8988T (cell line): ENCODE measurements at regions not wholly inside any gene's neighbourhood (a gene's known extent, or its start where the extent isn't known, plus 50 kb on each side); places are given as distances from the start of the nearest gene placed in this dataset.
"Not testable (repeated sequence)": the region's sequence is repeated elsewhere in the genome, so short reads cannot be mapped to it uniquely, and the experiment has no call there.

Experiments
- DNase-seq: peaks from one replicate; pipeline ENCODE4 v3.0.0; 2011

- DNase-seq, result no peak
Observed at GRCh38 chr18:1150344-1150743, 245.7 kb downstream of the ADCYAP1 start.

GRCh38 chr18:1152958-1153357 is 248.3 kb downstream of the ADCYAP1 start:
- DNase-seq, result not testable (repeated sequence)

DNA sequence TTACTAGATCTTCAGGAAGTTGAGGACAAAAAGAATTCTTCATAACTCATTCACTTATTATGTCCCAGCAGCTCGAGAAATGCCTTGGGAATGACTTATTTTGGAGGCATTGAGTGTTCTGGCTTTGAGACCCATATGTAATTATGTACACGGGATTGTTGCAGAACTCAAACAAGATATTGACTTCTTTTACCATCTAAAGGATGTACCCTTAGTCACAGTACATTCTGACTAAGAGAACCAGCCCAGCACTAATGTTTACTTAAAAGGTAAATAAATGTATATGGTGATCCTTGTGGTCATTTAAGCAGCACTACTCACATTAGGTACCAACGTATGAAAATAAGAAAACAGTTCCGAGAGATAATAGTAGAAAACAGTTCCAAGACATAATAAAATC is 268.9 kb downstream of the ADCYAP1 start:
- DNase-seq, result no peak

DNA sequence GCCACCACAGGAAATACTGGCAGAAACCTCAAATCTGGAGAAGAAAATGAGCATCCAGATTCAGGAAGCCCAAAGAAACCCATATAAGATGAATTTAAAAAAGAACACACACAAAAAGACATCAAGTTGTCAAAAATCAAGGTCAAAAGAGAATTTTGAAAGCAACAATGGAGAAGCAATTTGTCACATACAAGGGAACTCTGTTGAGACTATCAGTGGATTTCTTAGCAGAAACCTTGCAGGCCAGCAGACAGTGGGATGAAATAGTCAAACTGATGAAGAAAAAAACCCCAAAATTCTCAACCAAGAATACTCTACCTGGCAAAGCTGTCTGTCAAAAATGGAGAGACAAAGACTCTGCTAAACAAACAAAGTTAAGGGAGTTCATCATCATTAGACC is 272.6 kb downstream of the ADCYAP1 start:
- DNase-seq, result no peak

GRCh38 chr18:1191341-1191740 is 286.7 kb downstream of the ADCYAP1 start:
- no peak for DNase-seq

DNA sequence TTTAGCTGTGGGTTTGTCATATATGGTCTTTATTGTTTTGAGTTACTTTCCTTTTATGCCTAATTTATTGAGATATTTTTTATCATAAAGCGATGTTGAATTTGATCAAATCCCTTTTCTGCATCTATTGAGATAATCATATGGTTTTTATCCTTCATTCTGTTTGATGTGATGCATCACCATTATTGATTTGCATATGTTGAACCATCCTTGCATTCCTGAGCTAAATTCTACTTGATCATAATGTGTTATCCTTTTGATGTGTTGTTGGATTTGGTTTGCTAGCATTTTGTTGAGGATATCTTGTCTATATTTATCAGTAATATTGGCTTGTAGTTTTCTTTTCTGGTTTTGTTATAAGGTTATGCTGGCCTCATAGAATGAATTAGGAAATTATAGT is 308.5 kb downstream of the ADCYAP1 start:
- no peak for DNase-seq

DNA sequence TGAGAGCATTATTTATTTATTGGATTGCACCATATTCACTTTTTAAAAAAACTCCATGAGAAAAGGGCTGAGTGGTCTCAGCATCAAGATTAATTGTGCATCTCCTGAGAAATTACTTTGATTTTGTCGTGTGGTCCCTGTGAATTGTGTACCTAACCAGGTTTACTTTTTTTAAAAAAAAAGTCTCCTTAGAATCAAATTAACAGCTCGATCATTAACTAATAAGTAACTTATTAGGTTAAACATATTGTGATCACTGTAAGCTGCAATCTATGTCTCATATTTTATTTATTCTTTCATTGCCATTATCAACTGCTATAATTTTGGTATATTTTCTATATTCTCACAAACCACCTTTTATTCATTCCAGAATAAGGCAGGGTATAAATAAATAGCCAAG is 318.2 kb downstream of the ADCYAP1 start:
- no peak for DNase-seq

DNA sequence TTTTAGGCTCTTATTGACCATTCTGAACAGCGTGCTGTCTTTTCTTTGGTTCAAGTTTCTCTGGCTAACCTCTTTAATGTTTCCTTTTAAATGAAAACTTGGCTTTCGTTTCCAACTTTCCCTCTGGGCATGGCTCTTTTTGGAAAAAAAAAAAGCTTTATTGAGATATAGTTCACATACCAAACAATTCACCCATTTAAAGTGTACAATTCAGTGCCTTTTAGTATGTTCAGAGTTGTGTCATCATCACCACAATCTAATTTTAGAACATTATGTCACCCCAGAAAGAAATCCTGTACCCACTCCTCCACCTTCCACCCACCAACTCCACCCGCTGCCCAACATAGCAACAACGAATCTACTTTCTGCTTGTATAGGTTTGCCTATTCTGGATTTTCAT is 322.4 kb downstream of the ADCYAP1 start:
- DNase-seq, result no peak

DNA sequence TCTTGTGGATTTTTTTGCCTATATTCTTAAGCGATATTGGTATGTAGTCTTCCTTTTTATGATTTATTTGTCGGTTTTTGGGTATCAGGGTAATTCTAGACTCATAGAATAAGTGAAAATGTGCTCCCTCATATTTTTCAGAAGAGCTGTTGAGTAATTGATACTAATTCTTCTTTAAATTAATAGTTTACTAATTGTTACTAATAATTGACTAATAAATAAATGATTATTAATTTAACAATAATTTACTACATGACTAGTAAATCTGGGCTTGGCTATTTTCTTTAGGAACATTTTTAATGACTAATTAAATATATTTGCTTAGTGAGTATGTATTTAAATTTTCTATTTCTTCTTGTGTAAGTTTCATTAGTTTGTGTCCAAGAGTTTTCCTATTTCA is 325.0 kb downstream of the ADCYAP1 start:
- DNase-seq, result no peak

- DNase-seq, result no peak
Observed at GRCh38 chr18:1232867-1233266, 328.2 kb downstream of the ADCYAP1 start.

DNA sequence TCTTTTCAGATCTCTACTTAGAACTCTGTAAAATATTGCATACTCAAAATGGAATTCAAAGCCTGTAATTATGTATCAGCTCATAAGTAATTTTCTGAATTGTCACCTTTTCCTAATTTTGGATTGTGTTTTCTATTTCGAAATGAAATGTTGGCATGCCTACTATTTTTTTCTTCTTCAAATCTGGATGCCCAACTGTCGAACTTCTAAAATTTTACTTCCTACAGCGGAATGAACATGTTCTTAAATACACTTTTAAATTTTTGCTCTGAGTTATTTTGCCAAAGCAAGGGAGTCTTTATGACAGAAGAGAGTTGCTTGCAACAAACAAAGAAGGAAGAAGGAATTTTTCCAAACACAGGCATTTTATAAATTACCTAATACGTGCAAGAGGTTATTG is 336.0 kb downstream of the ADCYAP1 start:
- DNase-seq, result no peak

GRCh38 chr18:1244397-1245122 is 339.9 kb downstream of the ADCYAP1 start:
- DNase-seq, result no peak

GRCh38 chr18:1246827-1247226 is 342.2 kb downstream of the ADCYAP1 start:
- DNase-seq, result no peak

DNA sequence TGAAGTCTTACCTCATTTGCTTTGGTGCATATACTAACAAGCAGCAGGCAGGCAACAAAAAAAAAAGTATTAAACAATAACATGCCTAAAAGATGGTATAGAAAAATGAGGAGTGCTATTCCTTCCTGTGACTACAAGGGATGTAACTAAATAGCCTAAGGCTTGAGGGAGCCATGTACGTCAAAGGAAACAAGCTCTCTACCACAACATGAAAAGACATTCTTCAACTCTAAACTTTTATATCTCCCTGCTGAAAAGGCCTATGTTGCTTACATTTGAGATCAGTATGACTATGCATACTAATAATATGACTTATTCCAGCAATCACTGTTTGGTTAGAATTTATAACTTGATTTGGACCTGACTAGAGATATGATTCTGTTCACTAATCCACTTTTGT is 347.9 kb downstream of the ADCYAP1 start:
- no peak for DNase-seq

DNA sequence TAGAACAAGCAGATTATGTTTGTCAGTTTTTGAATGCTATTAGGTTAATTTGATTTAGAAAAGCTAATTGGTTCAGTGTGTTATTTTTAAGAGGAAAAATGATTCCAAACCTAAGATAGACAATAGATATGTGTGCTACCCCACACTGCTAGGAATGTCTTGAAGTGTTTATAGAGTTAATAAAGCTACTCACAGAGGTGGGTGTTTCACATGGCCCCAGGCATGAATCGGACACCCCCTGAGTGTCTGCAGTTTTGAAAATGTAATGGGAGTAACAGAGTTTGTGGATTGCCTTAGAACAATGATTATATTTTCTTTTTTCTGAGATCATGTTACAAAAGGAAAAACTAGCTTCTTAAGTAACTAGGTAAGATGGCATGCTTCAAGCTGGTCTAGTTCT is 348.3 kb downstream of the ADCYAP1 start:
- DNase-seq, result no peak

GRCh38 chr18:1253827-1254226 is 349.2 kb downstream of the ADCYAP1 start:
- DNase-seq, result no peak

- no peak for DNase-seq
Observed at GRCh38 chr18:1261054-1261453, 356.4 kb downstream of the ADCYAP1 start.

DNA sequence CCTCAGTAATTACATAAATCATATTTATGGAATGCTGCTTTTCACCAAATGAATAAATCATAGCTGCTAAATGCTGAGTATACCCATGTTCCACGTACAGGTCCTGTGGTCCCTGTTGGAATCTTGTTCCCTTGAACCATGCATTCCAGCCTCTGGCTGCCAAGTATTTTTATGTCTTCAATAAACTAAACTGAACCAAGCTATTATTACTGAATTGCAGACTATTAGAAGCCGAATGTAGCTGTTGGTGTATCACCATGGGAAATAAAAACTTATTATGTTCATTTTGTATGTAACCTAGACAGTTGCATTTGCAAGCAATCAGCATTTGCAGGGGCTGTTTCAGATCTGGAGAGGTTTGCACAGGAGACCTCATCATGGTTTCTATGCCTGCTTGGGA is 362.4 kb downstream of the ADCYAP1 start:
- no peak for DNase-seq

- DNase-seq, result no peak
Observed at GRCh38 chr18:1270081-1270480, 365.4 kb downstream of the ADCYAP1 start.

DNA sequence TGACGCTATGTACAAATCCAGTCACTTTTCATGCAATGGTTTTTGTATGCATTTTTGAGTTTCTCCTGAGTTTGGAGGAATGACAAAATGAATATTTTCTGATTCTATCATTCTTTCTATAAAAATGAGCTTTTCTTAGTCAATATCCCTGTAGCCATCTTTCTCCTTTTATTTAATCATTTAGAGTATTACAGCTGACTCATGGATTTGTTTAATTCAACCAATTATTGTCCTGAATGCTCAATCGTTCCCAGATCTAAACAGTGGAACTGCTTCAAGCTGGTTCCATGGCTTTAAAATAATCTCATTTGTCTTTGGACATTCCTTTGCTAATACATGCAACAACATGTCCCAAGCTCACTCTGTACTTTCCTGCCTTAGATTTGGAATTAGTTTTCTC is 368.8 kb downstream of the ADCYAP1 start:
- DNase-seq, result no peak

GRCh38 chr18:1292167-1292566 is 387.5 kb downstream of the ADCYAP1 start:
- DNase-seq, result no peak

- no peak for DNase-seq
Observed at GRCh38 chr18:1294229-1294628, 389.6 kb downstream of the ADCYAP1 start.

GRCh38 chr18:1296237-1296636 is 391.6 kb downstream of the ADCYAP1 start:
- no peak for DNase-seq

GRCh38 chr18:1302861-1303260 is 398.2 kb downstream of the ADCYAP1 start:
- no peak for DNase-seq

- DNase-seq, result no peak
Observed at GRCh38 chr18:1304392-1304992, 399.8 kb downstream of the ADCYAP1 start.
